ENCODE measurements at regions not wholly inside any gene's neighbourhood (a gene's known extent, or its start where the extent isn't known, plus 50 kb on each side); places are given as distances from the start of the nearest gene placed in this dataset.

GRCh38 chr4:85142451-85142850, 176.0 kb upstream of the WDFY3 start:
- TF ChIP-seq POLR2AphosphoS5 (IDR thresholded peaks at IDR 0.05), result no peak
- no peak for TF ChIP-seq CTCF (IDR thresholded peaks at IDR 0.05)
